HG03469 (cell line): ENCODE measurements at regions not wholly inside any gene's neighbourhood (a gene's known extent, or its start where the extent isn't known, plus 50 kb on each side); places are given as distances from the start of the nearest gene placed in this dataset.
A peak's percentile ranks its signal among the peaks of the same experiment; 100 is the strongest.
"Not testable (repeated sequence)": the region's sequence is repeated elsewhere in the genome, so short reads cannot be mapped to it uniquely, and the experiment has no call there.

Experiments used
- ATAC-seq: cut with Tn5 transposase; IDR thresholded peaks from one replicate; pipeline ENCODE4 v1.9.1; 2021; ENCODE audit warnings: mild to moderate bottlenecking, moderate library complexity, moderate number of reproducible peaks; ENCODE audit not compliant: unreplicated experiment

GRCh38 chrX:78603908-78604307, 55.2 kb downstream of the RTL3 start:
- no peak for ATAC-seq

- ATAC-seq, result no peak
Observed at GRCh38 chrX:78595901-78596502, 63.1 kb downstream of the RTL3 start.

- ATAC-seq, result no peak
Observed at GRCh38 chrX:78593701-78594100, 65.4 kb downstream of the RTL3 start.

- ATAC-seq, result no peak
Observed at GRCh38 chrX:78592030-78592429, 67.1 kb downstream of the RTL3 start.

- no peak for ATAC-seq
Observed at GRCh38 chrX:78574306-78574705, 84.8 kb downstream of the RTL3 start.

GRCh38 chrX:78573630-78574029, 85.5 kb downstream of the RTL3 start:
- no peak for ATAC-seq

- ATAC-seq, result no peak
Observed at GRCh38 chrX:78571849-78572248, 87.3 kb downstream of the RTL3 start.

GRCh38 chrX:78555401-78555980, 103.6 kb downstream of the RTL3 start:
- ATAC-seq, result no peak

- not testable (repeated sequence) for ATAC-seq
Observed at GRCh38 chrX:78552628-78553027, 106.5 kb downstream of the RTL3 start.

- ATAC-seq, result no peak
Observed at GRCh38 chrX:78548012-78548411, 111.1 kb downstream of the RTL3 start.

GRCh38 chrX:78545233-78545632, 113.9 kb downstream of the RTL3 start:
- ATAC-seq, result no peak

GRCh38 chrX:78543281-78543680, 115.8 kb downstream of the RTL3 start:
- ATAC-seq, result no peak

- no peak for ATAC-seq
Observed at GRCh38 chrX:78540171-78540570, 119.0 kb downstream of the RTL3 start.

- ATAC-seq, result no peak
Observed at GRCh38 chrX:78534221-78534620, 124.9 kb downstream of the RTL3 start.

- no peak for ATAC-seq
Observed at GRCh38 chrX:78532363-78532762, 126.8 kb downstream of the RTL3 start.

- no peak for ATAC-seq
Observed at GRCh38 chrX:78527818-78528217, 131.3 kb downstream of the RTL3 start.

- no peak for ATAC-seq
Observed at GRCh38 chrX:78527263-78527662, 131.9 kb downstream of the RTL3 start.

GRCh38 chrX:78522601-78523000, 136.5 kb downstream of the RTL3 start:
- no peak for ATAC-seq

- peak; percentile 77 for ATAC-seq
Observed at GRCh38 chrX:78517124-78517523, 142.0 kb downstream of the RTL3 start.

- ATAC-seq, result no peak
Observed at GRCh38 chrX:78514852-78515251, 144.3 kb downstream of the RTL3 start.

GRCh38 chrX:78513971-78514738, 145.0 kb downstream of the RTL3 start:
- ATAC-seq, result no peak

GRCh38 chrX:78506248-78506647, 152.9 kb downstream of the RTL3 start:
- no peak for ATAC-seq
